ENCODE measurements at regions not wholly inside any gene's neighbourhood (a gene's known extent, or its start where the extent isn't known, plus 50 kb on each side); places are given as distances from the start of the nearest gene placed in this dataset.

GRCh38 chr6:104632588-104632987 lies 227.1 kb downstream of the HACE1 start (continued):
- no peak for TF ChIP-seq ASH2L (IDR thresholded peaks at IDR 0.05; ENCODE audit: low read length)

GRCh38 chr6:104630955-104631354 lies 228.8 kb downstream of the HACE1 start:
- no peak overlapping the region for H3K56ac ChIP-seq (replicated peaks; ENCODE audit: insufficient read length, low read depth, low read length)
- no peaks in the 10 kb centered on the region for H3K36me3 ChIP-seq (ENCODE audit: control insufficient read depth in 2 of 4, insufficient read depth in 4 of 4, low read length in 3 of 4)
- no peak overlapping the region for H2BK120ac ChIP-seq (replicated peaks; ENCODE audit: low read depth, low read length)
- ChIA-PET POLR2A (ENCODE audit: partially characterized antibody) (no interaction called here), CTCF (ENCODE audit: partially characterized antibody) (interaction anchor here (1.0 kb wide), 1 partner anchor 104 kb away, joined by 3 read pairs; no protein-coding TSS in a partner anchor)
- no peak overlapping the region for H3K14ac ChIP-seq (ENCODE audit: insufficient read length)
- no peak for DNase-seq (ENCODE audit: low read depth in 1 of 2, low spot score in 2 of 2)
- H2AK5ac ChIP-seq (ENCODE audit: low read depth, low read length) = no peak overlapping the region
- no peak overlapping the region for H2BK12ac ChIP-seq (ENCODE audit: low read depth, low read length)
- H3K9me3 ChIP-seq (ENCODE audit: insufficient read depth in 2 of 2, low read depth in 1 of 2, low read length in 1 of 2) = no peaks in the 10 kb centered on the region
- H2BK15ac ChIP-seq (ENCODE audit: low read length) = no peak overlapping the region
- no peak overlapping the region for H4K5ac ChIP-seq (ENCODE audit: insufficient read length, low read depth, low read length)
- H3K4ac ChIP-seq (replicated peaks; ENCODE audit: insufficient read length, low read depth, low read length) = no peak overlapping the region
- H4K8ac ChIP-seq (ENCODE audit: extremely low read depth, insufficient read depth, low read length) = no peak overlapping the region
- H3K4me3 ChIP-seq (ENCODE audit: extremely low read depth in 1 of 4, insufficient read depth in 2 of 4, low read depth in 3 of 4, low read length in 4 of 4) = no peak overlapping the region
- no peak overlapping the region for H3K18ac ChIP-seq (ENCODE audit: extremely low read depth, low read length)
- no peak overlapping the region for H2BK20ac ChIP-seq (ENCODE audit: low read length)
- peaks cover 0 to 5% (median 2%) of the 10 kb centered on the region in 4 experiments; a peak in 2 of 7 replicates for H3K4me1 ChIP-seq (replicated peaks in 1 of 4; ENCODE audit: control insufficient read depth in 3 of 4, insufficient read depth in 4 of 4, low read length in 3 of 4)
- H3K79me1 ChIP-seq (ENCODE audit: low read depth, low read length) = no peaks in the 10 kb centered on the region
- no peak overlapping the region for H2AFZ ChIP-seq (ENCODE audit: low read length)
- H4K20me1 ChIP-seq (replicated peaks in 1 of 2; ENCODE audit: control insufficient read depth in 1 of 2, insufficient read depth in 2 of 2, low read length in 2 of 2) = no peaks in the 10 kb centered on the region
- no peaks in the 10 kb centered on the region; a peak in 1 of 7 replicates for H3K27me3 ChIP-seq (replicated peaks in 1 of 4; ENCODE audit: control insufficient read depth in 3 of 4, extremely low read depth in 1 of 4, insufficient read depth in 3 of 4, low read length in 3 of 4)
- H4K91ac ChIP-seq (replicated peaks; ENCODE audit: insufficient read length, low read length) = no peak overlapping the region
- H3K27ac ChIP-seq (ENCODE audit: low read depth, low read length) = no peak overlapping the region
- no peak overlapping the region for H3K4me2 ChIP-seq (ENCODE audit: insufficient read depth in 1 of 2, low read depth in 2 of 2, low read length in 2 of 2)
- FAIRE-seq = no peak
- no peak overlapping the region for H3K23ac ChIP-seq (ENCODE audit: insufficient read length)
- H2BK5ac ChIP-seq (ENCODE audit: low read depth, low read length) = no peak overlapping the region
- H3K23me2 ChIP-seq (ENCODE audit: low read depth, low read length) = no peaks in the 10 kb centered on the region
- no peaks in the 10 kb centered on the region for H3K79me2 ChIP-seq (ENCODE audit: control insufficient read depth in 1 of 2, insufficient read depth in 2 of 2, low read length in 2 of 2)
- no peak overlapping the region for H3K9ac ChIP-seq (replicated peaks in 1 of 4; ENCODE audit: extremely low read depth in 1 of 4, low read depth in 3 of 4, low read length in 3 of 4)

Data from H1 (cell line).